NCI-H774 (cell line): ENCODE measurements at regions not wholly inside any gene's neighbourhood (a gene's known extent, or its start where the extent isn't known, plus 50 kb on each side); places are given as distances from the start of the nearest gene placed in this dataset.

Experiments
- DNase-seq: peaks from one replicate; lab custom pipeline; 2025; lab: John Stamatoyannopoulos, UW

DNA sequence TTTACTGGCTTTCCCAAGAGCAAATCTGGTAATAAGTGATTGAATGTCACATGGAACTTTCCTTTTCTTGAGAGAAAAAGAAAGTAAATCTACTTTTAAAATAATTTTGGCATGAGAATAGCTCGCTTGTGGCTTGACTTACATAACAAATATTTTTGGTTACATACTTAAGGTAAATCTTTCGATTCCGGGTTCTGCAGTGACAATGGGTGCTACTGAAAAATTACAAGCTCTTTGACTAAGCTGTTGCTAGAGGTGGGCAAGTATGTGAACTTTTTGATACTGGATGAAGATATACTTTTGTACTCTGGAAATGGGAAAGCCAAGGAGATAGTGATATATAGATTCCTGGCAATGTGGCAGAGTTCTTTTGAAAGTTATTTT lies 51.9 kb upstream of the OTOL1 start:
- no peak for DNase-seq

DNA sequence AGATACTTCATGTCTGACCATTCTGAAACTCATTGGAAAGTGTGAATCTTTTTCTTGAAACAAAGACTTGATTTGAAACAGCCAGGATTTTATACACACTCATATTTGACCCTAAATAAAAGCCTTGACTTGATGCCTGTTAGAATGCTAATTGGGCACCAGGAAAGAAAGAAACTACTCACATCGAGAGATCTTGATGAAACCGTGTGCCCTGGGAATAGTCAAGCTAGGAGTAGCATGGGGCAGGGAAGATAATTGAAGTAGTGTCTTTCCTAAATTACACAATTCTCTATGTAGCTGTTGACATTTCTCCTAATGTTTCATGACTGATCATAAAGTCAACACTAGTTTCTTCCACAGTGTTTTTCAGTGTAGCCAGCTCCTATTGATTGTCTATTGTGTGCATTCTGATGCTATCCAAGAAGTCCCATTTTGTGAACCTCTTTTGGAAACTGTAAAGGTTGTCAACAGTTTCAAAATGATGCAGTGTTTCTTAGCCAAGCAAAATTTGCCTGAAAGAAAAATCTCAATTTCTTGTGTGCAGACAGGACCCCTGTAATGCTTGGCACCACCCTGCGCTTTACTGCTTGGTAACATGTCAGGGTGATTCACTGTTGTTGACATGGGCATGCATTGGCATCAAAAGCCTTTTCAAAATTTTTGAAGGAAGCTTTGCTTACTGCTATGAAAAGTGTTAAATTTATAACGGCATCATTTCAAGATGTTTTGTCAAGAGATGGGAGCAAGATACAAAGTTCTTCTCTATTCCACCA lies 52.5 kb upstream of the OTOL1 start:
- DNase-seq = no peak

GRCh38 chr3:161430307-161430706 lies 59.0 kb upstream of the SPTSSB start:
- no peak for DNase-seq

GRCh38 chr3:161427347-161427746 lies 56.0 kb upstream of the SPTSSB start:
- DNase-seq = no peak

DNA sequence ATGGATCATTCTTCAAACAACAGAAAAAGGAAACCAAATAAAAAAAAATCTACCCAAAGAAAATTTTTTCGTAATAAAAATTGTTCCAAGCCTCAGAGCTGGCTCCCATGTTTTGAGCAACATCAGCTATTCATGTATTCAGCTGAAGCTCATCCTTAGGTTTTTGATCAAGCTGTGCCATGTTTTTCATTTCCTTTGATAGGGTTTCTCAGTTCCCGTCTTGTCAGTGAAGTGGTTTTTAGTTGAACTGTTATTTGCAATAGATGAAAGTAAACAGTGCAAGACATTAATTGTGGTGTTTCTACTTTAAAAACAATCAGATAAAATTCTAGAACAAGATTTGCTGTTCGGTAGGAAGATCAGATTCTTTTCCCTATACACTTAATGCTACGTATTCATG lies 55.4 kb upstream of the SPTSSB start:
- no peak for DNase-seq

DNA sequence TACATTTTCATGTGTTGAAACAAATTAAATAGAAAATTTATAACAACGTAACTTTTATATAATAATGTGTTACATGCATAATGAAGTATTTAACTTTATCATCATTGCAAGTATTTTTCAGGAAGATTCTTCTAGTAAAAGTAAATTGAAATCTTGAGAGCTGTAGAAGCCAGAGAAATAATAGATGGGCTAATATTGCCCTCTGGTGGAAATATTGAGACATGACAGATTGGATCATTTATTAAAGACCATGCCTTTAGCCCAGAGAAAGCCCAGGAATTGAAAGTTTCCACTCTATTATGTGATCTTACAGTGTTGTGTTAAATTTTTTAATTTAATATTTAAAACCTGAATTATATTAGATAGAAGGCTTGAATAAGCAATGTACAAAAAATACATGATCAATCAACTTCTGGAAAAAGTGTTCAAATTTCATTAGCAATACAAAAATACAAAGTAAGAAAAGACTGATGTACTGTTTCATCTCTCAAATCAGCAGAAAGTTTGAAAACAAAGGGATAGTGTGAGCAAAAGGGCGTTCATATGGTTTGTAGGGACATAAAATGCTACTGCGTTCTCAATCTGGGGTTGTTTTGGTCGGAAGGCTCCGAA lies 52.7 kb upstream of the SPTSSB start:
- peak; percentile 38 for DNase-seq

DNA sequence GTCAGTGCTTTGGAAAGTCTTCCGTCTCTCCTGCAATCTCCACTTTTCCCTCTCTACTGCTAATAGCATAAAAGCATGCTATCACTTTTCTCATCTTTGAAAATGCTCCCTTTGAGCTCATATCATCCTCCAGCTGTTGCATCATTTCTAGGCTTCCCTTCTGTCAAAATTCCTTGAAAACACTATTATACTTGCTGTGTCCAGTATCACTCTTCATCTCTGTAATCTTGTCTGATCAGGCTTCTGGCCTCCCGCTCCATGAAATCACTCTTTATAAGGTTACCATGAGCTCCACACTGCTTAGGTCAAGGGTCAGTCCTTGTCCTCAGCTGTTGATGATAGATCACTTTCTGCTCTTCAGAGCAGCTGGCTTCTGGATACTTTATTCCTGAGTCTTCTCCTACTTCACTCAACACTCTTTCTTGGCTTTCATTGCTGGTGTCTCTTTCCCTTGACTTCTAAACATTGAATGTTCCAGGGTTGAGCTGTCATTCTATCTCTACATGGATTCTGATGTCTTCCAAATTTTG lies 50.9 kb upstream of the SPTSSB start:
- no peak for DNase-seq
